OCI-LY3 (cell line): ENCODE measurements at regions not wholly inside any gene's neighbourhood (a gene's known extent, or its start where the extent isn't known, plus 50 kb on each side); places are given as distances from the start of the nearest gene placed in this dataset.

Source experiments
- H2AFZ ChIP-seq: fragments of 200-600, 300-600 bp; shearing (Covaris generic); 2 replicates; pipeline ENCODE4 v1.6.0; 2014; ENCODE audit warnings: antibody characterized with exemption, low read depth, low read length
- H3K27ac ChIP-seq: fragments of 200-600, 300-600 bp; sonication (generic); 2 replicates; pipeline ENCODE4 v1.5.1; 2014; ENCODE audit warnings: mild to moderate bottlenecking, low read length, moderate library complexity, mixed read lengths
- H3K27me3 ChIP-seq: fragments of 200-600, 300-600 bp; sonication (generic); 2 replicates; pipeline ENCODE4 v1.6.1; 2014; ENCODE audit warnings: low read depth, low read length, mixed read lengths
- H3K36me3 ChIP-seq: fragments of 200-600, 300-600 bp; sonication (generic); replicated peaks from 2 replicates; pipeline ENCODE3; 2014; ENCODE audit warnings: low read depth, low read length, mixed read lengths
- H3K4me1 ChIP-seq: fragments of 300-600, 200-600 bp; sonication (generic); 2 replicates; pipeline ENCODE4 v1.6.1; 2014; ENCODE audit warnings: low read length, mixed read lengths
- H3K4me2 ChIP-seq: fragments of 200-600, 300-600 bp; sonication (generic); 2 replicates; pipeline ENCODE4 v1.6.1; 2014; ENCODE audit warnings: low read length, mixed read lengths
- H3K4me3 ChIP-seq: fragments of 300-600, 200-600 bp; sonication (generic); 2 replicates; pipeline ENCODE4 v1.5.1; 2014; ENCODE audit warnings: antibody characterized with exemption, mild to moderate bottlenecking, low read length, moderate library complexity
- H3K79me2 ChIP-seq: fragments of 300-600, 200-600 bp; shearing (Covaris generic); 2 replicates; pipeline ENCODE4 v1.6.1; 2014; ENCODE audit warnings: mild to moderate bottlenecking, low read length, mixed read lengths
- H3K9ac ChIP-seq: fragments of 300-600, 200-600 bp; shearing (Covaris generic); 2 replicates; pipeline ENCODE4 v1.6.0; 2014; ENCODE audit warnings: mild to moderate bottlenecking, low read length, moderate library complexity
- H3K9me3 ChIP-seq: fragments of 200-600, 300-600 bp; shearing (Covaris generic); 2 replicates; pipeline ENCODE4 v1.6.1; 2014; ENCODE audit warnings: low read length, mixed read lengths; ENCODE audit not compliant: insufficient read depth
- H4K20me1 ChIP-seq: fragments of 200-600, 300-600 bp; sonication (generic); 2 replicates; pipeline ENCODE4 v1.6.1; 2016; ENCODE audit warnings: low read length, mixed read lengths; ENCODE audit not compliant: insufficient read depth
- EZH2phosphoT487 ChIP-seq: fragments of 200-600 bp; shearing (Covaris generic); IDR thresholded peaks from 2 replicates; pipeline ENCODE4 v1.6.1; 2018; ENCODE audit warnings: antibody characterized with exemption, mixed run types, low read depth
- TF ChIP-seq, protein P1 (sequence below): fragments of 200-600, 300-600 bp; sonication (generic); IDR thresholded peaks from 2 replicates; pipeline ENCODE4 v1.5.1; 2014; ENCODE audit warnings: antibody characterized with exemption, low read length, low read depth

DNA sequence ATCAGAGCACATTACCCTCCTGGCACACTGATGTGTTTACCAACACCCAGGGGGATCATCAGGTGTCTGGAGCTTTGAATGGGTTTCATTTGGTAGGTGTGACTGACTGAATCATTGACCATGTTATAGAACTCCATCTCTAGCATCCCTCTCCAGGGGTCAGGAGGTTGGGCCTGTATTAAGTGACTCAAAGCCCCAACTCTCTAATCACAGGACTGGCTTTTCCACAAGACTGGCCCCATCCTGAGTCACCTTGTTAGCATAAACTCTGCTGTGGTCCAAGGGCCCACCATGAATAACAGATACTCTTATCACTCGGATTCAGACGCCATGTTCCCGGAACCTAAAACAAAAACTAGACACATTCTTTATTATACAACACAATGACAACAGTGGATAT, 125.9 kb upstream of the NDUFV2 start:
- Histone ChIP-seq H3K4me3 (no peak overlapping the region), H3K27me3 (no peaks in the 10 kb centered on the region), H3K4me1 (peaks cover 32% of the 10 kb centered on the region), H3K9me3 (no peaks in the 10 kb centered on the region), H3K4me2 (no peak overlapping the region), H3K9ac (no peak overlapping the region), H3K27ac (no peak overlapping the region), H4K20me1 (no peaks in the 10 kb centered on the region), H3K36me3 (no peaks in the 10 kb centered on the region), H2AFZ (no peak overlapping the region), H3K79me2 (no peaks in the 10 kb centered on the region)
- no peak for TF ChIP-seq EZH2phosphoT487
- TF ChIP-seq, protein P1, sequence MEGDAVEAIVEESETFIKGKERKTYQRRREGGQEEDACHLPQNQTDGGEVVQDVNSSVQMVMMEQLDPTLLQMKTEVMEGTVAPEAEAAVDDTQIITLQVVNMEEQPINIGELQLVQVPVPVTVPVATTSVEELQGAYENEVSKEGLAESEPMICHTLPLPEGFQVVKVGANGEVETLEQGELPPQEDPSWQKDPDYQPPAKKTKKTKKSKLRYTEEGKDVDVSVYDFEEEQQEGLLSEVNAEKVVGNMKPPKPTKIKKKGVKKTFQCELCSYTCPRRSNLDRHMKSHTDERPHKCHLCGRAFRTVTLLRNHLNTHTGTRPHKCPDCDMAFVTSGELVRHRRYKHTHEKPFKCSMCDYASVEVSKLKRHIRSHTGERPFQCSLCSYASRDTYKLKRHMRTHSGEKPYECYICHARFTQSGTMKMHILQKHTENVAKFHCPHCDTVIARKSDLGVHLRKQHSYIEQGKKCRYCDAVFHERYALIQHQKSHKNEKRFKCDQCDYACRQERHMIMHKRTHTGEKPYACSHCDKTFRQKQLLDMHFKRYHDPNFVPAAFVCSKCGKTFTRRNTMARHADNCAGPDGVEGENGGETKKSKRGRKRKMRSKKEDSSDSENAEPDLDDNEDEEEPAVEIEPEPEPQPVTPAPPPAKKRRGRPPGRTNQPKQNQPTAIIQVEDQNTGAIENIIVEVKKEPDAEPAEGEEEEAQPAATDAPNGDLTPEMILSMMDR = no peak

DNA sequence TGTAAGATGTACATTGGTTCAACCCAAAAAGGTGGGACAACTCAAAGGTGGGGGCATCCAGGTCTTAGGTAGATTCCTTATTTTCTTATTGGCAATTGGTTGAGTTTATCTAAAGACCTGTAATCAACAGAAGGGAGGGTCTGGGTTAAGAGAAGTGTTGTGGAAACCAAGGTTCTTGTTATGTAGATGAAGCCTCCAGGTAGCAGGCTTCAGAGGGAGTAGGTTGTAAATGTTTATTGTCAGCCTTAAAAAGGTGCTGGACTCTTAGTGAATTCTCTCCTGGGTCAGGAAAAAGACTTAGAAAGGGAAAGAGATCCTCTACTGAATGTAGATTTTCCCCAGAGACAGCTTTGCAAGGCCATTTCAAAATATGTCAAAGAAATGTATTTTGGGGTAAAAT, 125.3 kb upstream of the NDUFV2 start:
- Histone ChIP-seq H3K9me3 (no peaks in the 10 kb centered on the region), H3K4me3 (no peak overlapping the region), H3K4me2 (no peak overlapping the region), H3K4me1 (peaks cover 38% of the 10 kb centered on the region), H2AFZ (no peak overlapping the region), H3K27ac (no peak overlapping the region), H3K36me3 (no peaks in the 10 kb centered on the region), H3K79me2 (no peaks in the 10 kb centered on the region), H4K20me1 (no peaks in the 10 kb centered on the region), H3K27me3 (no peaks in the 10 kb centered on the region), H3K9ac (no peak overlapping the region)
- TF ChIP-seq, protein P1 = no peak
- no peak for TF ChIP-seq EZH2phosphoT487

GRCh38 chr18:8977701-8978100, 124.8 kb upstream of the NDUFV2 start:
- Histone ChIP-seq H3K4me3 (no peak overlapping the region), H4K20me1 (no peaks in the 10 kb centered on the region), H3K36me3 (no peaks in the 10 kb centered on the region), H3K79me2 (no peaks in the 10 kb centered on the region), H3K4me1 (peaks cover 43% of the 10 kb centered on the region), H3K4me2 (no peak overlapping the region), H3K9me3 (no peaks in the 10 kb centered on the region), H3K9ac (no peak overlapping the region), H3K27ac (no peak overlapping the region), H2AFZ (no peak overlapping the region), H3K27me3 (no peaks in the 10 kb centered on the region)
- TF ChIP-seq EZH2phosphoT487 = no peak

GRCh38 chr18:8978394-8978793, 124.1 kb upstream of the NDUFV2 start:
- H3K4me2 ChIP-seq = peak overlapping the region; percentile 47
- no peak overlapping the region for H3K4me3 ChIP-seq
- H3K36me3 ChIP-seq = no peaks in the 10 kb centered on the region
- no peaks in the 10 kb centered on the region for H3K9me3 ChIP-seq
- H3K79me2 ChIP-seq = no peaks in the 10 kb centered on the region
- no peak overlapping the region for H3K9ac ChIP-seq
- no peak for TF ChIP-seq EZH2phosphoT487
- TF ChIP-seq, protein P1 = no peak
- no peak overlapping the region for H3K27ac ChIP-seq
- H2AFZ ChIP-seq = peak overlapping the region; percentile 89; the same call in 1 of the 2 replicates
- H3K4me1 ChIP-seq = peaks cover 50% of the 10 kb centered on the region
- H4K20me1 ChIP-seq = no peaks in the 10 kb centered on the region
- H3K27me3 ChIP-seq = no peaks in the 10 kb centered on the region
